HG02610 (cell line): ENCODE measurements at regions not wholly inside any gene's neighbourhood (a gene's known extent, or its start where the extent isn't known, plus 50 kb on each side); places are given as distances from the start of the nearest gene placed in this dataset.

ENCODE experiments used
- ATAC-seq: cut with Tn5 transposase; IDR thresholded peaks from one replicate; pipeline ENCODE4 v1.9.1; 2021; ENCODE audit warnings: mild to moderate bottlenecking, moderate library complexity; ENCODE audit not compliant: unreplicated experiment

DNA sequence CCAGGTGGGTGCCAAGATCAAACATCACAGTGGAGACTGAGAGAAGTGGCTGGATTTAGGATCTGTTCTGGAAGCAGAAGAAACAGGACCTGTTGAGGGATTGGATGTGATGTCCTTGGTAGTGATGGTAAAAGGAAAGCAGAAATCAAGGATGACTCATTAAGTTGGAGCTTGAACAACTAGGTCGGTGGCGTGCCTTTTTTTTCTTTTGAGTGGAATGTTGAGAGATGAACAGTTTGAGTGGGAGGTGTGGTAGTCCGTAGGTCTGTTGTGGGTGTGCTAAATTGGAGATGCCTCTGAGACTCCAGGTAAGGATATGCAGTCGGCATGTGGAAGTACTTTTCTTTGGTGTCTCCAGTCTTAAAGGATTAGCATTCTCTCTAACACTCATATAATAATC is 92.1 kb upstream of the IL12B start:
- ATAC-seq = no peak

GRCh38 chr5:159422910-159423309 is 92.6 kb upstream of the IL12B start:
- no peak for ATAC-seq

GRCh38 chr5:159424123-159424522 is 93.8 kb upstream of the IL12B start:
- ATAC-seq = no peak

- ATAC-seq = peak; percentile 33
Observed at GRCh38 chr5:159426694-159427093, 96.4 kb upstream of the IL12B start.

- peak; percentile 76 for ATAC-seq
Observed at GRCh38 chr5:159427180-159428012, 97.1 kb upstream of the IL12B start.

GRCh38 chr5:159430361-159431012 is 100.2 kb upstream of the IL12B start:
- ATAC-seq = no peak

- no peak for ATAC-seq
Observed at GRCh38 chr5:159435855-159436254, 105.6 kb upstream of the IL12B start.

- no peak for ATAC-seq
Observed at GRCh38 chr5:159438092-159438491, 107.8 kb upstream of the IL12B start.

- ATAC-seq = no peak
Observed at GRCh38 chr5:159439002-159439401, 108.7 kb upstream of the IL12B start.

GRCh38 chr5:159440235-159440634 is 109.9 kb upstream of the IL12B start:
- ATAC-seq = no peak

- no peak for ATAC-seq
Observed at GRCh38 chr5:159440968-159441367, 110.7 kb upstream of the IL12B start.

GRCh38 chr5:159441441-159441840 is 111.2 kb upstream of the IL12B start:
- ATAC-seq = no peak

DNA sequence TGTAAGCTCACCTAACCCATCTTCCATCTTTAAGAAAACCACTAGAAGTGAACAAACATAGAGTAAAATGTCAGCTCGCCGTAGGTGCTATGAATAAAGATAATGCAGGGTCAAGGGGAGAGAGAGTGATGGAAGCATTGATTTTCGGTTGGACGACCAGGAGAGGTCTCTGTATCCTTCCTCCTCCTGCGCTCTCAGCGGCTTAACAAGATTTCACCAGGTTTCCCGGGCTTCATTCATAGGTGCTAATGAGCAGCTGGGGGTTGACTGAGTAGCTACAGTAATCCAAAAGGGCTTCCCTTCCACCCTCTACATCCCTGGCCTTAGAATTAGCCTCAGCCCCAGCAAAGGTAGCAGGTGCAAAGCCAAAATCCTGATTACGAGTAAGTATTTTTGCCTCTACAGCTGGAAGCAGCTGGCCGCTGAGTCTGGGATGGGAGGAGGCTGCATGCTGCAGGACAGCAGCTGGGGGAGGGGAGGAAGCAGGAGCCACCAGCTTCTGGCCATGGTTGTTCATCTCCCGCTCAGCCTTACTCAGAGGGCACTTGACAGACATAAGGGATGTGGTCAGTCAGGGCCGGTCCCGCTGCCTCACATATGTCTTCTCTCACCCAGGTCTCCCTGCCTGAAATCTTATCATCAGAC is 112.0 kb upstream of the IL12B start:
- no peak for ATAC-seq

GRCh38 chr5:159444441-159445082 is 114.3 kb upstream of the IL12B start:
- no peak for ATAC-seq

DNA sequence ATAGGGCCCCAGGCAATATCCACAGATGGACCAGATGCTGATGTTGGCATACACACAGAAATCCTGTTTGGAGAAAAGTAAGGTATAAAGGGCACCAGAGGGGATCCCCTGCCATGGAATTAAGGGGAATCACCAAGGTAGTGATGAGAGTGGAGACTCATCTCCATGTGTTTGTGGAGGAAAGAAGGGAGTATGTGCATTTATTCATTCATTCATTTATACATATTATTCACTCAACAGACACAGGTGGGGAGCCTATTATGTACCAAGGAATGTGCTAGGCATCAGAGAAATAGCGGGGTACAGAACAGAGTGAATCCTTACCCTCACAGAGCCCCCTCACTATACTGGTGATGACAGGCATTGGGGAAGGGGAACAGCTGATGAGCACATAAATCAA is 116.8 kb upstream of the IL12B start:
- no peak for ATAC-seq

- ATAC-seq = no peak
Observed at GRCh38 chr5:159448841-159449407, 118.6 kb upstream of the IL12B start.

DNA sequence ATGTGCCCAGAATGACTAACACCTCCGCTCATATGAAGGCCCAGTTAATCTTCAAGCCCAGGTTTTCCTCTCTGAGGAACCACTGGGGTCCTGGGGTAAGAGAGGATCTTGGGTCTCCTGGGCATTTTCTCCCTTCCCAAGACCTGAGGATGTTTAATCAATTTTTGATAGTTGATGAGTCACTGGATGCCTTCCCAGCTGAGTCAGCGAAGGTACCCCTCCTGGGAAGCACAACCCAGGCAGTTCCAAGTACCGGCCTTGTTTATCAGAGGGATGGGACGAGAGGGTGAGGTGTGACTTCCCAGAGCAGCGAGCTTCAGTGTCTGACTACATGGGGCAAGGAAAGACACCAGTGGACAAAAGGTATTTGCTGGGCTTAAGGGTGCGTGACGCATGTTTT is 119.6 kb upstream of the IL12B start:
- ATAC-seq = no peak

DNA sequence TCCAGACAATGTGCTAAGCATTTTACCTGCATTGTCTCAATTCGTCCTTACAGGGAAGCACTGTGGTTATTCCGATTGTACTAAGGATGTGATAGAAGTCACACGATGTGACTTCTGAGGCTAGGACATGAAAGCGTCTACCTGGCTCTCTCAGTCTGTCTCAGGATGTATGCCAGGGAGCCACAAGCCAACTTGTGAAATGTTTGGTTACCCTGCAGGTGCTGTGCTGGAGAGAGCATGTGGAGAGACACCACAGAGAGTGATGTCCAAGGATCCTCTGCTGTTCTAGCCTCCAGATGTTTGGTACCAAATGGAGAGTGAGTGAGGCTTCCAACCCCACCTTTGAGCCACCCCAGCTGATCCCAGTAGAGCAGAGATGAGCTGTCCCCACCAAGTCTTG is 120.1 kb upstream of the IL12B start:
- no peak for ATAC-seq

- no peak for ATAC-seq
Observed at GRCh38 chr5:159451197-159452052, 121.1 kb upstream of the IL12B start.

DNA sequence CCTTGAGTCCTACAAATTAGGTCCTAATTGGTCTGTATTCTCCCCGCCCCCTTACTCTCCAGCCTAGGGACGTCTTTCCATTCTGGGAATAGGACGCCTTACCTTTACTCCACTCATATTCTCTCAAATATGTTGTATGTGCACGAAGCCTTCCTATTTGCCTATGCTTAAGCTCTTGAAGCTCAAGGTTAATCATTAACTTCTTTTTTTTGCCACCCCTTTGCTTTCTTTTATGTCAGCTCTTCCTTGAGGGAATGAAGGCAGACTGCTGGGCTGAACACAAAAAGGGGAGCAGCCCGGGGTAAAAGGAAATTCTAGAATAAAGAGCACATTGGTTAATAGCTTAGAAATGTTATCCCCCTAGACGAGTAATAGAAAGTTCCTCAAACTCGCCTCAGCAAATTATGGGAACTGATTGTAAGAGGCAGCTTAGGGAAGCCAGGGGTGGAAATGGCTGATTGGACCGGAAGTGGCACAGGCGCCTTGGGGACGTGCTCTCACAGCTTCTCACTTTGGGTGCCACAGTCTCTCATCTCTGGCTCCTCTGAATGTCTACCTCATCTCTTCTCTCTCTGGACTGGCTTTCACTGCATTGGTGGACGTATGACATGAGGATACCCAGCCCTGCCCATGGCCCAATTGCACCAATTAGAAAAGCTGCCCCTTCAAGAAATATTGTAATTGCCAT is 122.3 kb upstream of the IL12B start:
- ATAC-seq = no peak
